ENCODE measurements at regions not wholly inside any gene's neighbourhood (a gene's known extent, or its start where the extent isn't known, plus 50 kb on each side); places are given as distances from the start of the nearest gene placed in this dataset.

DNA sequence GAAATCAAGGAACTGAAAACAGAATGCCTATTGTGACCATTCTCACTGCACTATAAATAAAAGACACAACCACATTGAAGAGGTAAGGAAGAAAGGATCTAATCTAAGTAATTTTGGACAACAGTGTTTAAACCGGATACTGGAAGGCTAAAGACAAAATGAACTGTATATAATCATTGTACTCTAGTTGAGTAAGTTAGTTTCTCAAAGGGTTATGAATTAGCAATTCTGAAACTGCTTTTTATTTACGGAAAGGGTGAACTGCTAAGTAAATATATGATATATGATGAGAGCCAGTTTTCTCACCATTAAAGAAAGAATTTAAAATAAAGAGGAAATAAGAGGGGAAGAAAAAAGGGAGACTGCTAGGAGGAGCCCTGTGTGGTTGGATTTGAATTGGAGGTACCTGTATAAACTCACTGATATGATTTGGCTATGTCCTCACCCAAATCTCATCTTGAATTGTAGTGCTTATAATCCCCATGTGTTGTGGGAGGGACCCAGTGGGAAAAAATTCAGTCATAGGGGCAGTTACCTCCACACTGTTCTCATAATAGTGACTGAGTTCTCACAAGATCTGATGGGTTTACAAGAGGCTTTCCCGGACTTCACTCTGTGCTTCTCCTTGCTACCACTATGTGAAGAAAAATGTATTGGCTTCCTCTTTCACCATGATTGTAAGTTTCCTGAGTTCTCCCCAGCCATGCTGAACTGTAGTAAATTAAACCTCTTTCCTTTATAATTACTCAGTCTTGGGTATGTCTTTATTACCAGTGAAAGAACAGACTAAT is 607.7 kb downstream of the PYDC2 start:
- intact Hi-C loops (cut with DNase I, micrococcal nuclease) = no loop called here
- H3K9me3 ChIP-seq = no peaks in the 10 kb centered on the region
- H3K36me3 ChIP-seq (ENCODE audit: low read depth) = no peaks in the 10 kb centered on the region
- no peak overlapping the region for H3K4me3 ChIP-seq
- H3K4me1 ChIP-seq (ENCODE audit: low read depth) = no peaks in the 10 kb centered on the region
- ATAC-seq (no peak), DNase-seq (no peak)
- no peak for TF ChIP-seq CTCF (IDR thresholded peaks at IDR 0.05)

GRCh38 chr3:192077795-192078497 is 617.0 kb downstream of the PYDC2 start:
- no peak for ATAC-seq

DNA sequence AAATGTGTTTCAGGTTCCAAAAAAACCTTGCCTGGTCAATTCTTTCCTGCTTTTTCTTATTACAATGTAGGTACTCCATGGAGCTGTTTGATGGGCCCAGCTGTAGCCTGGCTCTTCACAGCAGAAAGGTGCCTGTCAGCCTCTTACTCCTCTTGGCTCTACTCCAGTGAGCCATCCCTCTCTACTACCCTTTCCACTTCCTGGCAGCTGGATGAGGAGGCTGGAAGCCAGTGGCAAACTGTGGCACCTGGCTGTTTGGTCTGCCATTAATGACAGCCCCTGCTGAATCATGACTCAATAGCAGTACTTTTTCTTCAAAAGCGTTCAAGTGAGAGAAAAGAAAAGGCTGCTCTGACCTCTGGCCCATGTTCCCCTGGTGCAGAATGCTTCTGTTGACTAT is 618.1 kb downstream of the PYDC2 start:
- no peak for ATAC-seq
- no peak overlapping the region for H3K4me3 ChIP-seq
- no peak for DNase-seq
- no peaks in the 10 kb centered on the region for H3K9me3 ChIP-seq
- no peaks in the 10 kb centered on the region for H3K4me1 ChIP-seq (ENCODE audit: low read depth)
- intact Hi-C loops (cut with DNase I, micrococcal nuclease) = no loop called here
- no peaks in the 10 kb centered on the region for H3K36me3 ChIP-seq (ENCODE audit: low read depth)
- no peak for TF ChIP-seq CTCF (IDR thresholded peaks at IDR 0.05)

More at GRCh38 chr3:192077795-192078497, 617.0 kb downstream of the PYDC2 start:
- Histone ChIP-seq H3K36me3 (ENCODE audit: low read depth) (no peaks in the 10 kb centered on the region), H3K4me3 (no peak overlapping the region), H3K9me3 (no peaks in the 10 kb centered on the region), H3K4me1 (ENCODE audit: low read depth) (no peaks in the 10 kb centered on the region)
- no peak for DNase-seq
- intact Hi-C loops (cut with DNase I, micrococcal nuclease) = no loop called here
- TF ChIP-seq CTCF (IDR thresholded peaks at IDR 0.05) = no peak

DNA sequence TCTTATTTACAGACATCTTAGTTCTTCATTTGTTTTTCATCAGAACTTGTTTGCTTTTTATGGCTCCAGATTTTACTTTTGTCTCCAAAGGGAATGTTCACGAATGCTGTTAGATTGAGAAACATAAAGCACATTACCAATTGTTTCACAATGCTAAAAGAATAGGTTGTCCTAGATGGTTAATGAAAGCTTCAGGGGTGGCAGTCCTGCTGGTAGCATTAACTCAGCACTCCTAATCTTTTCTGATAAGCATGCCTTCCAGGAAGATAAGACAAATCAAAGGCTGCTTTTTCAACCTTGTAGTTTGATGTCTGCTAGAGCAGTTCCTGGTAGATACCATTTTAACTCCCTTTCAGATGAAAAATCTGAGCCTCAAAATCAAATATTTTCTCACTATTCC is 619.4 kb downstream of the PYDC2 start:
- Histone ChIP-seq H3K4me1 (ENCODE audit: low read depth) (no peaks in the 10 kb centered on the region), H3K36me3 (ENCODE audit: low read depth) (no peaks in the 10 kb centered on the region), H3K4me3 (no peak overlapping the region), H3K9me3 (no peaks in the 10 kb centered on the region)
- no peak for DNase-seq
- TF ChIP-seq CTCF (IDR thresholded peaks at IDR 0.05) = no peak
- no peak for ATAC-seq
- intact Hi-C loops (cut with DNase I, micrococcal nuclease) = no loop called here

DNA sequence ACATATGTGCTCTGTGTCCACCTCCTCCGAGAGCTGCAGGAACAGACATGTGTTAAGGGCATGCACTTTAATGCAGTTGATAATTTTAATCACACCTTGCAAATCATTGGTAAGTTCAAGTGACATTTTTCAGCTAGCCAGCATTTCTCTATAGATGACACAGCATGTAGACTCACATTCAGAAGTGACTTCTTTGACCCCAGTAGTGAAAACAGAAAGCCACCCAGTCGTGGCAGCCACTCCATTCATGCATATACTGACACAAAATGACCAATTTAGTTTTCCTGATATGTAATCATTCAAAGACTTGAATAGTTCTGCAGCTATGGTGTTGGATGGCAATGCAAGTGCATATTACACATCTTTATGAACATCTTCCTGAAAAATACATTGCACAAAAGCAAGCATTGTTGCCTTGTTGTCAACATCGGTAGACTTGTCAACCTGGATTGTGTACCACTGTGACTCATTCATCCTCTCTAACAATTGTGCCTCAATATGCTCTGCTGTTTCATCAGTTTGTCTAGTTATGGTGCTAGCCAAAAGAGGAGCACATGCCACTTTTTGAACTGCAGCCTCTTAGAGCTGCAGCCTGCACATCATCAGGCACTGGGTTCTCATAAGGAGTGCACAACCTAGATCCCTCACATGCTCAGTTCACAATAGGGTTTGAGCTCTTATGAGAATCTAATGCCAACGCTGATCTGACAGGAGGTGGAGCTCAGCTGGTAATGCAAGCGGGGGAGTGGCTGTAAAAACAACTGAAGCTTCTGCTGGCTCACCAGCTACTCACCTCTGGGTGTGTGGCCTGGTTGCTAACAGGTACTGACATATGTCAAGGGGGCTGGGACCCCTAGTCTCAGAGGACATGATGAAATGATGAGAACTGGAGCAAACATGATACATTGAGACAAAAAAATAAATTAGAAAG is 622.0 kb downstream of the PYDC2 start:
- Histone ChIP-seq H3K4me3 (no peak overlapping the region), H3K9me3 (no peaks in the 10 kb centered on the region), H3K4me1 (ENCODE audit: low read depth) (no peaks in the 10 kb centered on the region), H3K36me3 (ENCODE audit: low read depth) (no peaks in the 10 kb centered on the region)
- DNase-seq (no peak), ATAC-seq (no peak)
- TF ChIP-seq CTCF (IDR thresholded peaks at IDR 0.05) = no peak
- intact Hi-C loops (cut with DNase I, micrococcal nuclease) = no loop called here
